KMS-11 (cell line): ENCODE measurements at regions not wholly inside any gene's neighbourhood (a gene's known extent, or its start where the extent isn't known, plus 50 kb on each side); places are given as distances from the start of the nearest gene placed in this dataset.
"Not testable (repeated sequence)": the region's sequence is repeated elsewhere in the genome, so short reads cannot be mapped to it uniquely, and the experiment has no call there.

Source experiments
- H2AFZ ChIP-seq: fragments of 200-600 bp; sonication (generic); 2 replicates; pipeline ENCODE4 v1.6.1; 2016; ENCODE audit warnings: antibody characterized with exemption, mixed run types, low read depth
- H3K27ac ChIP-seq: fragments of 200-600 bp; sonication (generic); 2 replicates; pipeline ENCODE4 v1.6.1; 2016; ENCODE audit warnings: mild to moderate bottlenecking, mixed run types
- H3K27me3 ChIP-seq: fragments of 200-600 bp; sonication (generic); 2 replicates; pipeline ENCODE4 v1.6.1; 2017; ENCODE audit warnings: mild to moderate bottlenecking, low read depth, mixed run types, moderate library complexity; ENCODE audit not compliant: insufficient read depth
- H3K36me3 ChIP-seq: fragments of 200-600 bp; sonication (generic); 2 replicates; pipeline ENCODE4 v1.6.1; 2017; ENCODE audit warnings: mild to moderate bottlenecking, mixed run types; ENCODE audit not compliant: insufficient read depth
- H3K4me1 ChIP-seq: fragments of 200-600 bp; sonication (generic); 2 replicates; pipeline ENCODE4 v1.6.1; 2016; ENCODE audit warnings: mild to moderate bottlenecking, low read depth, mixed run types; ENCODE audit not compliant: poor library complexity, severe bottlenecking
- H3K4me2 ChIP-seq: fragments of 200-600 bp; sonication (generic); 2 replicates; pipeline ENCODE4 v1.7.0; 2016; ENCODE audit warnings: mild to moderate bottlenecking, mixed run types
- H3K4me3 ChIP-seq: fragments of 200-600 bp; sonication (generic); IDR thresholded peaks from 2 replicates; pipeline ENCODE4 v1.6.1; 2017; ENCODE audit warnings: low read depth, low read length, mixed read lengths; ENCODE audit not compliant: insufficient read depth
- H3K79me2 ChIP-seq: fragments of 200-600 bp; sonication (generic); 2 replicates; pipeline ENCODE4 v1.6.1; 2016; ENCODE audit warnings: low read depth, mixed run types; ENCODE audit not compliant: insufficient read depth
- H3K9ac ChIP-seq: fragments of 200-600 bp; sonication (generic); 2 replicates; pipeline ENCODE4 v1.6.1; 2016; ENCODE audit warnings: mild to moderate bottlenecking, mixed run types
- H4K20me1 ChIP-seq: fragments of 200-600 bp; sonication (generic); 2 replicates; pipeline ENCODE4 v1.6.1; 2016; ENCODE audit warnings: mild to moderate bottlenecking, mixed run types; ENCODE audit not compliant: insufficient read depth
- CTCF ChIP-seq: fragments of 200-600 bp; sonication (generic); conservative IDR thresholded peaks from 2 replicates; pipeline ENCODE4 v1.6.1; 2017; ENCODE audit warnings: low read depth, mild to moderate bottlenecking, antibody characterized with exemption, low read length, moderate library complexity, mixed read lengths

DNA sequence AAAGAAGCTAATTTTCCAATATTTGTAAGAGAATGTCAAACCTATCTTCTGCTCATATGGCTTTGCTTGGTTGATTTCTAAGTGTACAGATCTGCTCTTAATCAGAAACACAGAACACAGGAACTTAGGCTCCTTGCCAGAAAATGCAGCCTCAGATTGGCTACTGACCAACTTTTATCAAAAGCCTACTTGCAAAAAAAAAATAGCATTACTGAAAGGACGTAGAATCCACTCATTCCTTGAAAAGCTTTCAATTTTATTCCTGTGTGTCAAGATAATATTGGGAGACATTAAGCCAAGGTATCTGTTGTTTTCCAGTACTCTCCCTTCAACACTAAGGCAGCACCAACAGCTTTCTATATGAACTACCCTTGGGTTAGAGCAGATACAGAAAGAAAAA is 127.6 kb upstream of the INTU start:
- no peaks in the 10 kb centered on the region for H4K20me1 ChIP-seq
- H3K4me3 ChIP-seq: no peak overlapping the region
- no peak overlapping the region for H3K4me2 ChIP-seq
- H3K27ac ChIP-seq: no peak overlapping the region
- H3K79me2 ChIP-seq: no peaks in the 10 kb centered on the region
- no peaks in the 10 kb centered on the region for H3K4me1 ChIP-seq
- TF ChIP-seq CTCF: no peak
- no peak overlapping the region for H2AFZ ChIP-seq
- no peaks in the 10 kb centered on the region for H3K36me3 ChIP-seq
- H3K27me3 ChIP-seq: no peaks in the 10 kb centered on the region
- no peak overlapping the region for H3K9ac ChIP-seq

GRCh38 chr4:127506283-127506682 is 126.5 kb upstream of the INTU start:
- Histone ChIP-seq H3K4me2 (no peak overlapping the region), H3K4me1 (no peaks in the 10 kb centered on the region), H3K27me3 (no peaks in the 10 kb centered on the region), H2AFZ (no peak overlapping the region), H3K4me3 (no peak overlapping the region), H4K20me1 (no peaks in the 10 kb centered on the region), H3K27ac (no peak overlapping the region), H3K9ac (no peak overlapping the region), H3K36me3 (no peaks in the 10 kb centered on the region), H3K79me2 (no peaks in the 10 kb centered on the region)
- no peak for TF ChIP-seq CTCF

GRCh38 chr4:127509155-127509554 is 123.6 kb upstream of the INTU start:
- Histone ChIP-seq H2AFZ (no peak overlapping the region), H3K79me2 (no peaks in the 10 kb centered on the region), H3K4me3 (no peak overlapping the region), H3K4me2 (no peak overlapping the region), H3K27ac (no peak overlapping the region), H4K20me1 (no peaks in the 10 kb centered on the region), H3K27me3 (no peaks in the 10 kb centered on the region), H3K36me3 (no peaks in the 10 kb centered on the region), H3K9ac (no peak overlapping the region), H3K4me1 (no peaks in the 10 kb centered on the region)
- no peak for TF ChIP-seq CTCF

GRCh38 chr4:127512672-127513071 is 120.1 kb upstream of the INTU start:
- not testable (repeated sequence) for H3K27me3 ChIP-seq, H3K36me3 ChIP-seq, H3K4me3 ChIP-seq, H3K4me2 ChIP-seq, H4K20me1 ChIP-seq, H3K4me1 ChIP-seq, H3K9ac ChIP-seq, H2AFZ ChIP-seq, H3K27ac ChIP-seq, H3K79me2 ChIP-seq

- not testable (repeated sequence) for H3K79me2 ChIP-seq, H3K4me1 ChIP-seq, H3K36me3 ChIP-seq, H4K20me1 ChIP-seq, H3K4me3 ChIP-seq, H3K27ac ChIP-seq, H2AFZ ChIP-seq, H3K4me2 ChIP-seq, H3K9ac ChIP-seq, H3K27me3 ChIP-seq
Observed at GRCh38 chr4:127515259-127515658, 117.5 kb upstream of the INTU start.
